ENCODE measurements at regions not wholly inside any gene's neighbourhood (a gene's known extent, or its start where the extent isn't known, plus 50 kb on each side); places are given as distances from the start of the nearest gene placed in this dataset.
A peak's percentile ranks its signal among the peaks of the same experiment; 100 is the strongest.

GRCh38 chr15:37820380-37821128 is 113.9 kb upstream of the TMCO5A start (continued):
- no peak for TF ChIP-seq RFX5 (IDR thresholded peaks at IDR 0.05; ENCODE audit: low read length)
- TF ChIP-seq, protein P1, sequence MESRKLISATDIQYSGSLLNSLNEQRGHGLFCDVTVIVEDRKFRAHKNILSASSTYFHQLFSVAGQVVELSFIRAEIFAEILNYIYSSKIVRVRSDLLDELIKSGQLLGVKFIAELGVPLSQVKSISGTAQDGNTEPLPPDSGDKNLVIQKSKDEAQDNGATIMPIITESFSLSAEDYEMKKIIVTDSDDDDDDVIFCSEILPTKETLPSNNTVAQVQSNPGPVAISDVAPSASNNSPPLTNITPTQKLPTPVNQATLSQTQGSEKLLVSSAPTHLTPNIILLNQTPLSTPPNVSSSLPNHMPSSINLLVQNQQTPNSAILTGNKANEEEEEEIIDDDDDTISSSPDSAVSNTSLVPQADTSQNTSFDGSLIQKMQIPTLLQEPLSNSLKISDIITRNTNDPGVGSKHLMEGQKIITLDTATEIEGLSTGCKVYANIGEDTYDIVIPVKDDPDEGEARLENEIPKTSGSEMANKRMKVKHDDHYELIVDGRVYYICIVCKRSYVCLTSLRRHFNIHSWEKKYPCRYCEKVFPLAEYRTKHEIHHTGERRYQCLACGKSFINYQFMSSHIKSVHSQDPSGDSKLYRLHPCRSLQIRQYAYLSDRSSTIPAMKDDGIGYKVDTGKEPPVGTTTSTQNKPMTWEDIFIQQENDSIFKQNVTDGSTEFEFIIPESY (IDR thresholded peaks at IDR 0.05; ENCODE audit: borderline replicate concordance, low read depth): no peak
- no peak for TF ChIP-seq USF2 (IDR thresholded peaks at IDR 0.05; ENCODE audit: borderline replicate concordance, low read depth, low read length)

DNA sequence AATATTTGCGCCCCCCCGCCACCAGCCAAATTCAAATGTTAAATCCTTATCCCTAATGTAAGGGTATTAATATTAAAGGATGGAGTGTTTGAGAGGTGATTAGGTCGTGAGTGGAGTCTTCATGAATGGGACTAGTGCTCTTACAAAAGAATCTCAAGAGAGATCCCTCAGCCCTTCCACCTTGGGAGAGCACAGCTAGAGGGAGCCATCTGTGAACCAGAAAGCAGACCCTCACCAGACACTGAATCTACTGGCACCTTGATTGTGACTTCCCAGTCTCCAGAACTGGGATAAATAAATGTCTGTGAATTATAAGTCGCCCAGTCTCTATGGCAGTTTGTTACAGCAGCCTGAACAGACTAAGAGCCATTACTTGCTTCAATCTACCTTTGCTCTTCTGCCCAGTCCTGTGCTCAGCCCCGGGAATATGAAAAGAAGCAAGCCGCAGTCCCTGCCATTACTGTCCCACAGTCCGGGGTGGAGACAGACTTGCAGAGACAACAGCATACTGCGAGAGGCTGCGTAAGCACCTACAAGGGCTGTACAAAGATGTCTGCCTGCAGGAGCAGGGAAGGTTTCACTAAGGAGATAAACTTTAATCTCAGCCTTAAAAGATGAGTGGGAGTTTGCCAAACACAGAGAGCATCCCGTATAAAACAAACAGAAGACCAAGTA is 110.7 kb upstream of the TMCO5A start:
- no peak overlapping the region; a peak in 1 of 4 replicates for H3K4me3 ChIP-seq (ENCODE audit: low read depth in 2 of 2, low read length in 1 of 2)
- H3K9me3 ChIP-seq: no peaks in the 10 kb centered on the region
- no peaks in the 10 kb centered on the region for H4K20me1 ChIP-seq (ENCODE audit: insufficient read depth)
- H2AFZ ChIP-seq (ENCODE audit: low read depth): no peak overlapping the region
- POLR2A ChIA-PET: interaction anchor here (1.0 to 2.7 kb wide), 2 partner anchors 49 to 57 kb away, joined by 3 to 9 read pairs; no protein-coding TSS in a partner anchor
- H3K4me1 ChIP-seq (ENCODE audit: control insufficient read depth in 1 of 2, insufficient read depth in 2 of 2, low read depth in 1 of 2, low read length in 1 of 2): peaks cover 7 to 43% of the 10 kb centered on the region in 2 experiments; a peak in 3 of 4 replicates
- H3K79me2 ChIP-seq (ENCODE audit: insufficient read depth): no peaks in the 10 kb centered on the region
- H3K36me3 ChIP-seq (replicated peaks in 1 of 2; ENCODE audit: control insufficient read depth in 1 of 2, insufficient read depth in 2 of 2, low read length in 1 of 2): no peaks in the 10 kb centered on the region
- no peak overlapping the region for H3K9ac ChIP-seq
- TF ChIP-seq NRF1 (IDR thresholded peaks at IDR 0.05; ENCODE audit: low read depth, low read length) (no peak), RCOR1 (IDR thresholded peaks at IDR 0.05; ENCODE audit: low read length) (no peak), RAD21 (IDR thresholded peaks at IDR 0.05; ENCODE audit: low read length) (peak; percentile 45), EZH2phosphoT487 (IDR thresholded peaks at IDR 0.05; ENCODE audit: borderline replicate concordance, low read depth) (no peak), FOXJ3 (CRISPR knock-in tag; IDR thresholded peaks at IDR 0.05) (0 out of 2 replicates have a peak, but pooled peaks have one; percentile 32), USF1 (IDR thresholded peaks at IDR 0.05; ENCODE audit: borderline replicate concordance, low read depth) (no peak), ELF1 (IDR thresholded peaks at IDR 0.05) (no peak), YY1 (IDR thresholded peaks at IDR 0.05; ENCODE audit: low read depth) (no peak), MEF2A (IDR thresholded peaks at IDR 0.05; ENCODE audit: borderline replicate concordance, low read depth) (no peak), RFX5 (IDR thresholded peaks at IDR 0.05; ENCODE audit: low read length) (no peak), CHD2 (IDR thresholded peaks at IDR 0.05; ENCODE audit: low read length, partially characterized antibody) (no peak), MXI1 (IDR thresholded peaks at IDR 0.05; ENCODE audit: low read depth, low read length) (0 out of 2 replicates have a peak, but pooled peaks have one; percentile 23), SMC3 (IDR thresholded peaks at IDR 0.05; ENCODE audit: low read depth, low read length) (0 out of 2 replicates have a peak, but pooled peaks have one; percentile 1), SIN3A (IDR thresholded peaks at IDR 0.05; ENCODE audit: borderline replicate concordance, low read depth, low read length) (no peak), GABPA (IDR thresholded peaks at IDR 0.05; ENCODE audit: low read depth) (no peak)
- TF ChIP-seq, protein P1 (IDR thresholded peaks at IDR 0.05; ENCODE audit: borderline replicate concordance, low read depth): no peak
- H3K27me3 ChIP-seq (ENCODE audit: insufficient read depth): no peaks in the 10 kb centered on the region
- no peaks in the 10 kb centered on the region for H3K9me2 ChIP-seq
- H3F3A ChIP-seq (replicated peaks; ENCODE audit: insufficient read depth): peaks cover 3% of the 10 kb centered on the region
- no peak for DNase-seq
- H3K4me2 ChIP-seq: no peak overlapping the region
- 80% methylated on average over 10 of the region's 10 CpGs for WGBS (ENCODE audit: low lambda C conversion rate)
- CTCF ChIA-PET: interaction anchor here (0.8 to 5.0 kb wide), 6 partner anchors 28 to 697 kb away, joined by 3 to 38 read pairs (median 3); no protein-coding TSS in a partner anchor
- H3K27ac ChIP-seq (ENCODE audit: low read depth in 2 of 2, low read length in 1 of 2): peak overlapping the region in 1 of 2 experiments; percentile 100; a peak in 3 of 4 replicates

All from SK-N-SH (cell line).